ENCODE measurements at regions not wholly inside any gene's neighbourhood (a gene's known extent, or its start where the extent isn't known, plus 50 kb on each side); places are given as distances from the start of the nearest gene placed in this dataset.

DNA sequence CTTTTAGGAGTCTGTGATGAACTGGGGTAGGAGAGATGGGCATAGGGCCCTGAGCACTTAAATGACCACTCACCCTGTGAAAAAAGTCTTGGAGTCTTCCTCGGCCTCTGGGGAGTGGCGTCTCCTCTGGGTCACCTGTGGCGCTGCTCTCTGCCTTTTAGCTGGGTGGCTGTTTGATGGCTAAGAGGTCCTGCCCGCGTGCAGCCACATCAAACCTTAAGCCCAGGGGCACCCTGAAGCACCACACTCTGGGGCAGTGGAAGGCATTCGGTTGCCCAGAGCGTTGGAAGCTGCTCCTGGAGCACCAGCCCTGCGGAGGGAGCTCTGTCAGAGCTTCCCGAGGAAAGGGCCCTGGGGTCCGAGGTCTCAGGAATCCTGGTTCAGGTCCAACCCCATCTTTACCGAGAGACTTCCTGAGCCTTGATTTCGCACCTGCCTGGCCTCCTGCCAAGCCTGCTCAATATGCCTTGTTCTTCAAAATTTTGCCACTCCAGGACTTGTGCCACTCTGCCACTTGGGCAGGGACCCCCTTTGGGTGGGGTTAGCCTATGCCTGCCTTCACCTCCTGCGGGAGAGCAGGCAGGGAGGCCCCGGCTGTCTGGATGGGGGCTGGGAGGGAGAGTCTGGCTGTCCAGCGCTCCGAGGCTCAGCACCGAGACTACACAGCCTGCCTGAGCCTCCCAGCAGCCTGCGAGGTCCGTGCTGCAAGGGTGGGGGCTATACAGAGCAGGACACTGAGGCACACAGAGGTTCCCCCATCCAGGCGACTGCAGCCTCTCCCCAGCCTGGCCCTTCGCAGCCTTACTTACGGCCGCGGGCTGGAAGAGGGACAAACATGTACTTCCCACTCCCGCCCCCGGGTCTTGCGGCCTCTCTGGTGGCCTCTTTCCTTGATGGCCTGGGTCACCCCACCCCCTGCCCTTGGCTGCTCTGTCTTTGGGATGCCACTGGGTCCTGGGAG lies 63.4 kb upstream of the RNU6ATAC start:
- no peak for DNase-seq

DNA sequence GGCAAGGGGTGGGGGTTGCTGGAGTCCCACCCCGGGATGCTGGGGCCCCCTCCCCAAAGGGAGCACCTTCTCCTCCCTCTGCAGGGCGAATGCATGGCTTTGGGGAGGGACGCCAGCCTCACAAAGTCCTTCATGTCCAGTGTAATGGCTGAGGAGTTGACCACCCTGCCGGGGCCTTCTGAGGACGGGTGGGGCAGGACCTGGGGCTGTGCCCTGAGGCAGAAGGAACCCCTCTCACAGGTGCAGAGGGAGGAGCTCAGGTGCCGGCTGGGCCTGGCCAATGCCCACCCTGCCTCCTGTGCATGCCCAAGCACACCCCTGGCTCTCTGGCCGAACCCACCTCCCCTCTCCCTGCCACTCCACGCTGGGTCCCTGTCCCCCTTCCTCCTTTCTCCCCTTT lies 64.3 kb upstream of the RNU6ATAC start:
- no peak for DNase-seq

DNA sequence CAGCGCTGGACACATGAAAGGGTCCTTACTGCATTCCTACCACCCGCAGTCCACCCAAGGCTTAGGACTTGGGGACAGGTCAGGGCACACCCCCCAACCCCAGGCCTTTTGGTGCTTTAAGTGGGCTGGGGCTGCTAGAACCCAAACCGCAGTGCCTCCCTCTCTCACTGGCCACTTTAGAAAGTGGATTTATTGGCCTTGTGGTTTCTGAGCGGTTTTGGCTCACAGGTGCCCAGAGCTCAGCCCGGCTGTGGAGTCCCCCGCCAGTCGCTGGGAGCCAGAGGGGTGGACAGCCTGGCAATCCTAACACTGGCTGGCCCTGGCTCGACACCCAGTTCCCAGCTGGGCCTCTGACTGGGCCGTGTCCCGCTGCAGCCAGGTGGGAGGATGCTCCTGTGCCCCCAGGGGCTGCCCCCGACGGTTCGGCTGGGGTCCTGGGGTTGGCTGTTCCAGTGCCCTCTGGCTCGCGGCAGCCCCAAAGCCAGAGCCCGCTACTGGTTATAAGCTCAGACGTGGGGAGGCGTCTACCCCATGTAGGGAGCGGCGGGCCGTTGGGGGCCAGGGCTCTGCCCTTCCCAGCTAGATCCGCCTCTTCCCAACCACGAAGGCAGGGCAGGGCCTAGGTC lies 65.2 kb upstream of the RNU6ATAC start:
- DNase-seq: no peak

- no peak for DNase-seq
Measured at GRCh38 chr9:134230092-134230941, 66.0 kb upstream of the RNU6ATAC start.

GRCh38 chr9:134230942-134231325 lies 66.6 kb upstream of the RNU6ATAC start:
- DNase-seq: no peak

DNA sequence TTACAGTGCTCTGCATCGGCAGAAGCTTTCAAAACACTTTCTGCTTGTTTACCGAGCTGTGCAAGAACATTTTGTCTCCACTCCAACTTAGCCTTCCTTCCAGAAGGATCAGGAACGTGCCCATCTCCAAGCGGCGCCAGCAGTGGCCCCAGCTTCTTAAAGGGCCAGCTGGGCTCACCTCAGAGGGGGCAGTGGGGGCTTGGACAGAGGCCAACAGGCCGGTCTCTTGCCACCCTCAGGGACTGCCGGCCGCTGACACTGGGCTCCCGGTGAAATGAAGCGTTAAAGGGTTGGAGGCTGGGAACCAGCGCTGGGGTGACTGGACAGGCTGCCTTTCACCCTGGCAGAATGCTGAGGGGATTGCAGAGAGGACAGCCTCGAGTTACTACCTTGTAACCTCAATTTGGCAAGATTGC lies 67.0 kb upstream of the RNU6ATAC start:
- peak in 5 of 56 donors; percentile 9 to 49 (median 20) for DNase-seq

- no peak for DNase-seq
Measured at GRCh38 chr9:134231767-134232166, 67.4 kb upstream of the RNU6ATAC start.

GRCh38 chr9:134233022-134233421 lies 68.7 kb upstream of the RNU6ATAC start:
- DNase-seq: peak in 1 of 56 donors; percentile 37

DNA sequence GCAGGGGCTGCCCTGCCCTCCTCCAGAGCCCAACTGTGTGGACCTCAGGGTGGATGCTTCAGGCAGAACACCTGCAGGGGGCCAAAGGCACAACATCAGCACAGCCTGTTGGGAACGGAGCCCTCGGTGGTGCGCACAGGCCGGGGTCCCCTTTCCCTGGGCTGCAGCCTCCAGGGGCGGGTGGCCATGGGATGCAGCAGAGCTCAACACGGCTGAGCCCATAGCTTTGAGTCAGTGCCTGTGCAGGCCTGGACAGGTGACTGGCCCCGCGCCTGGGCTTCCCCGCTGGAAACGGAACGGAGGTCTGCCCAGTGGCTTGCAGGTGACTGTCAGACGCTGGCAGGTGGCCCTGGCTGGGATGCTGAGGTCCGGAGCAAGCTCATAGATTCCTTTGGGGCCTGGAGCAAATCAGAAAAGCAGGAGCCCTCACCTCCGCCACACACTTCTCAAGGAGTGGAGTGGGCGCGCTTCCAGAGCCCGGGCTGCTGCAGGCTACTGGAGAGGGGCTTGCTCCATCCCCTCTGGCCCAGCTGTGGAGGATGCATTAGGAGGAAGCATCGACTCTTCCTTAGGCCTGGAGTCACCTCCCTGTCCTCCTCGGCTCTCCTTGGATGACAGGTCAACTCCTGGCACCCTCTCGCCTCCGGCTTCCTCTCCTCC lies 69.8 kb upstream of the RNU6ATAC start:
- no peak for DNase-seq

GRCh38 chr9:134234687-134235359 lies 70.5 kb upstream of the RNU6ATAC start:
- no peak for DNase-seq

GRCh38 chr9:134235366-134235765 lies 71.0 kb upstream of the RNU6ATAC start:
- DNase-seq: no peak

GRCh38 chr9:134236001-134236421 lies 71.6 kb upstream of the RNU6ATAC start:
- DNase-seq: no peak

DNA sequence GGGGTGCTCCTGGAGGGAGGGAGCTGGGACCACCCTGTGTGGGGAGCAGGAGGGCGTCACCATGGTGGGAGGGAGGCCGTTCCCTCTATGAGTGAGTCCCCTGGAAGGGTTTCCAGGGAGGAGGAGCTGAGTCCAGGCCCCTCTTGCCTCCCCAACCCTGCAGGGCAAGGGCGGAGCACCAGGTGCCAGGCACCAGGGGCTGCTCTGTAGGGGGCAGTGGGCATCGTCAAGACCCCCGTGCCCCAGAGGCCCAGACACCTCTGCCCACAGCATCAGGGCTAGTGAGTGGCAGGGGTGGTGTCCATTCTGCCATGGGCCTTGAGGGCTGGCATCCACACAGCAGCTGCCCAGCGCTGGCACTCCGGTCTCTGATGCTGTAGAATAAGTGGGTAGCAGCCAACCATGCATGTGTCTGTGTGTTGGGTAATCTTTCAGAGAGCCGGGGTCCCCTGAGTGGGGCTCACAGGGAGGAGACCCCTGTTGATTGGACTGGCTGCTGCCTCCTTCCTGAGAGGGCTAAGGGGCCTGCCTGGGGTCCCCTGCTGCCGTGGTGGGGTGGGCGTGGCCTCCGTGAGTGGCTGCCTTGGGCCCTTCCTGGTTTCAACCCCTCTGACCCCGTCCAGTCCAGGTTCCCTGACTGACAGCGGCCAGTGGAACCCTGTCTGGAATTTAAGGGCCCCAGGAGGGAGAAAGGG lies 72.7 kb upstream of the RNU6ATAC start:
- no peak for DNase-seq

GRCh38 chr9:134237630-134238265 lies 73.4 kb upstream of the RNU6ATAC start:
- DNase-seq: no peak

DNA sequence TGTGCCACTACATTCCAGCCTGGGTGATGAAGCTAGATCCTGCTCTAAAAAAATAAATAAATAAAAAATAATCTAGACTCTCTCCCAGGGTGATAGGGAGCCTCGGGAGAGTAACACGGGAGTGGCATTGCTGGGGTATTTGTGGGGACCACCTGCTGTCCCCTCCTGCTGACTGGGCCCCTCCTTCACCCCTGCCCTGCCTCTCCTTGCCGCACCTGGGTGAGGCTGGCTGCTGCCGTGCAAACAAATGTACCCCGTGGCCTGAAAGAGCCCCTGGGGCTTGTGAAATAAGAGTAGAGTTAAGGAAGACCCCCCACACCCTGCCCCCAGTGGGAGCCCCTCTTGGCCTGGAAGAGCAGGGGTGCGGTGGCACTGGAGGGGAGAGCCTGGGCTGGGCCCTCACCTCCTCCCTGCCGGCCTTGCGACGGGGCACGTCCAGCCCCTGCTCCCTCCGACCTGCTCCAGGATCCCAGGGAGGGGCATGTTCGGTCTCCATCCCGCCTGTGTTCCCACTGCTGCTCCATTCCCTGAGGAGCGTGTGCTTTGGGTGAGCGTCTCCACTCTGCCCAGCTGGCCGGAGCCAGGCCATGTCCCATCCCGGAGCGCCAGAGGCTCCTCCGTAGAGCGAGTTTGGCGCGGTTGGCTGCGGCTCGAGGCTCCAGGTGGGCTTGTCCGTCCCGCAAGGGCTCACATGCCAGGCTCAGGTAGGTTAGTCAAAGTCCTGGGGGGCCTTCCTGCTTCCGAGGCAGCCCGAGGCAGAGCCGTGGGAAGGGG lies 75.0 kb upstream of the RNU6ATAC start:
- DNase-seq: no peak

- DNase-seq: no peak
Measured at GRCh38 chr9:134239939-134240338, 75.6 kb upstream of the RNU6ATAC start.

DNA sequence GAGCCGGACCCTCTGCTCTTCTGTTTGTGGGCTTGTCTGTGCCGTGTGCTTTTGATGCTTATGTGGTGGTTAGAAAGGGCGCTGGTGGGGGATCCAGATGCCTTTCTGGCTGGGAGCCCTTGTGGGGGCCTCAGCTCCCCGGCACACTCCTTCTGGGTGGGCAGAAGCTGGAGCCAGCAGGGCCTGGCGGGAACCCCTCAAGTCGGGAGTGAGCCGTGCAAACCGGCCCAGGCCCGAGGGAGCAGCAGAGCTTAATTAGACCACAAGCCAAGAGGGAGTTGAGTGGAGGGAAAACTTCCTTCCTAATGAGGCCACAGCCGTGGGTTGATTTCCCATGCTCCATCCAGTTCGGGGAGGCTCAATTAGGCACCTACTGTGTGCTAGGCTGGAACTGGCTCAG lies 76.0 kb upstream of the RNU6ATAC start:
- no peak for DNase-seq

- no peak for DNase-seq
Measured at GRCh38 chr9:134242706-134243105, 78.3 kb upstream of the RNU6ATAC start.

Data from nucleus accumbens (tissue), 56 donors.